ENCODE measurements at regions not wholly inside any gene's neighbourhood (a gene's known extent, or its start where the extent isn't known, plus 50 kb on each side); places are given as distances from the start of the nearest gene placed in this dataset.

DNA sequence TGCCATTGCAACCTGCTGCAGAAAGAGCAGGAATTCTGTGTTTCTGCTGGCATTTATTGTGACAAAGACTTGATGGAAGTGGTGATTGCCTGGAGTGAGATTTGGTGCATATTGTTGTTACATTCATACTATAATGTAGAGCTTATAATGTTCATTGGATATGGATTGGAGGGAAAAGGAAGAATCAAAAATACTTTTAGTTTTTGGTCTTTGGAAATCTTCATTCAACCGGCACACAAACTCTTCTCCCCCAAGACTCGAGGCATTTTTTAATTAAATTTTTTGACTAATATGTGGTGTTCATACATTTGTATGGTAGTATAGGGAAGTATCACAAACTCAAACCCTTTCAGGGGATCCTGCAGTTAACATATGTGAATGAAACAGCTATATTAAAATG is 380.8 kb downstream of the DOK5 start:
- H3K4me3 ChIP-seq: no peak overlapping the region
- peaks cover 3% of the 10 kb centered on the region; the same call in 1 of the 2 replicates for H3K27me3 ChIP-seq (ENCODE audit: insufficient read depth, low read depth)
- intact Hi-C loops (cut with micrococcal nuclease; ENCODE audit: unreplicated experiment): no loop called here
- DNase-seq: no peak
- H3K27ac ChIP-seq: no peak overlapping the region
- ChIA-PET CTCF (no interaction called here), POLR2A (ENCODE audit: unreplicated experiment) (no interaction called here)
- H4K20me1 ChIP-seq (ENCODE audit: insufficient read depth): no peaks in the 10 kb centered on the region
- no TSS peak for BruUV-seq (replicated peaks)
- no peaks in the 10 kb centered on the region for H3K4me1 ChIP-seq (replicated peaks; ENCODE audit: insufficient read depth)
- no peaks in the 10 kb centered on the region for H3K36me3 ChIP-seq (ENCODE audit: low read depth)
- H3K79me2 ChIP-seq (ENCODE audit: low read depth): no peaks in the 10 kb centered on the region
- H3K4me2 ChIP-seq: no peak overlapping the region
- H3K9me3 ChIP-seq (ENCODE audit: insufficient read depth, low read depth): no peaks in the 10 kb centered on the region
- no peak overlapping the region for H2AFZ ChIP-seq
- H3K9me2 ChIP-seq (ENCODE audit: insufficient read depth): no peaks in the 10 kb centered on the region
- TF ChIP-seq EZH2 (IDR thresholded peaks at IDR 0.05; ENCODE audit: low read depth): no peak
- TF ChIP-seq, protein P1, sequence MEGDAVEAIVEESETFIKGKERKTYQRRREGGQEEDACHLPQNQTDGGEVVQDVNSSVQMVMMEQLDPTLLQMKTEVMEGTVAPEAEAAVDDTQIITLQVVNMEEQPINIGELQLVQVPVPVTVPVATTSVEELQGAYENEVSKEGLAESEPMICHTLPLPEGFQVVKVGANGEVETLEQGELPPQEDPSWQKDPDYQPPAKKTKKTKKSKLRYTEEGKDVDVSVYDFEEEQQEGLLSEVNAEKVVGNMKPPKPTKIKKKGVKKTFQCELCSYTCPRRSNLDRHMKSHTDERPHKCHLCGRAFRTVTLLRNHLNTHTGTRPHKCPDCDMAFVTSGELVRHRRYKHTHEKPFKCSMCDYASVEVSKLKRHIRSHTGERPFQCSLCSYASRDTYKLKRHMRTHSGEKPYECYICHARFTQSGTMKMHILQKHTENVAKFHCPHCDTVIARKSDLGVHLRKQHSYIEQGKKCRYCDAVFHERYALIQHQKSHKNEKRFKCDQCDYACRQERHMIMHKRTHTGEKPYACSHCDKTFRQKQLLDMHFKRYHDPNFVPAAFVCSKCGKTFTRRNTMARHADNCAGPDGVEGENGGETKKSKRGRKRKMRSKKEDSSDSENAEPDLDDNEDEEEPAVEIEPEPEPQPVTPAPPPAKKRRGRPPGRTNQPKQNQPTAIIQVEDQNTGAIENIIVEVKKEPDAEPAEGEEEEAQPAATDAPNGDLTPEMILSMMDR (conservative IDR thresholded peaks at IDR 0.05): no peak
- no peaks in the 10 kb centered on the region for H3F3A ChIP-seq (ENCODE audit: insufficient read depth, low read depth)

DNA sequence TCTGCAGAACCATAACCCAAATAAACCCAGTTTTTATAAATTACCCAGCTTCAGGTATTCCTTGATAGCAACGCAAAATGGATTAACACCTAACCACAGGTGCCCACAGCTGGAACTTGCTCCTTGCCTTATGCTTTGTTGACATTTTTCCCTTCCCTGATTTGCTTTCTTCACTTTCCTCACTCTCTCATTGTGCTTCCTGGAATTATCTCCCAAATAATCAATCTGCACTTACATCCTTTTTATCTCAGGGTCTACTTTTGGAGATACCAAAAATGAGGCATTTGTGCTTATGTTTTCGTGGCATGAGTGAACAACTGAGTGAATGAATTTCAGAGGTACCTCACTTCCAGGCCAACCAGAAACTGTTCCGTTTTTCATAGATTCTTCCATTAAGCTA is 374.3 kb downstream of the DOK5 start:
- Histone ChIP-seq H3K9me3 (ENCODE audit: insufficient read depth, low read depth) (no peaks in the 10 kb centered on the region), H3K9me2 (ENCODE audit: insufficient read depth) (no peaks in the 10 kb centered on the region), H3K27ac (no peak overlapping the region), H3K4me2 (no peak overlapping the region), H2AFZ (no peak overlapping the region), H3F3A (ENCODE audit: insufficient read depth, low read depth) (no peaks in the 10 kb centered on the region), H3K27me3 (ENCODE audit: insufficient read depth, low read depth) (peaks cover 17% of the 10 kb centered on the region), H3K4me1 (replicated peaks; ENCODE audit: insufficient read depth) (no peaks in the 10 kb centered on the region), H3K79me2 (ENCODE audit: low read depth) (no peaks in the 10 kb centered on the region), H3K4me3 (no peak overlapping the region), H4K20me1 (ENCODE audit: insufficient read depth) (no peaks in the 10 kb centered on the region), H3K36me3 (ENCODE audit: low read depth) (no peaks in the 10 kb centered on the region)
- BruUV-seq (replicated peaks): no TSS peak
- CTCF ChIA-PET: no interaction called here
- intact Hi-C loops (cut with micrococcal nuclease; ENCODE audit: unreplicated experiment): no loop called here
- POLR2A ChIA-PET (ENCODE audit: unreplicated experiment): no interaction called here
- no peak for TF ChIP-seq EZH2 (IDR thresholded peaks at IDR 0.05; ENCODE audit: low read depth)
- TF ChIP-seq, protein P1 (conservative IDR thresholded peaks at IDR 0.05): no peak
- DNase-seq: no peak

DNA sequence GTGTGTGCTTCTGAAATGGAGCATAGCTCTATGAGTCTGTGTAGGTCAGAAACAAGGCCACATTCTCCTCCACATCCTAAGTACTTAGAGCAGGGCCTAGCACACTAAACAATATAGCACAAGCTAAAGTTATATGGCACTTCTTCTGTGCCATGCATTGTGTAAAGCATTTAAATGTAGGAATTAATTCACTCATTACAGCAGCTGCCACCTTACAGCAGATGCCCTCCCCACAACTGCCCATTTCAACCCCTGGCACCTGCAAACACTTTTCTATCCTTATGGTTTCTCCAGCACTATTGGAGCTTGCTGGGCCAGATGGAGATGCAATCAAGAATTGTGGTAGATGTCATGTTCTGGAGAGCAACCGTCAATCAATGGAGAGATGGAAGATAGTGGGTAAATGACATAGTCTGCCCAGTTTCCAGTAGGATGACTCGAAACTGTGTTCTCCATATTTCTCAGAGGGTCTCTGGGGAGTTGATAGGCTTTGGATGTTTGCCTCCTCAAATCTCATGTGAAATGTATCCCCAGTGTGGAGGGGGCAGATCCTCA is 373.7 kb downstream of the DOK5 start:
- no peak overlapping the region for H2AFZ ChIP-seq
- TF ChIP-seq EZH2 (IDR thresholded peaks at IDR 0.05; ENCODE audit: low read depth): no peak
- TF ChIP-seq, protein P1 (conservative IDR thresholded peaks at IDR 0.05): no peak
- H3K4me3 ChIP-seq: no peak overlapping the region
- H4K20me1 ChIP-seq (ENCODE audit: insufficient read depth): no peaks in the 10 kb centered on the region
- BruUV-seq (replicated peaks): no TSS peak
- no peaks in the 10 kb centered on the region for H3K9me2 ChIP-seq (ENCODE audit: insufficient read depth)
- no peaks in the 10 kb centered on the region for H3K79me2 ChIP-seq (ENCODE audit: low read depth)
- H3F3A ChIP-seq (ENCODE audit: insufficient read depth, low read depth): no peaks in the 10 kb centered on the region
- H3K4me2 ChIP-seq: no peak overlapping the region
- POLR2A ChIA-PET (ENCODE audit: unreplicated experiment): no interaction called here
- CTCF ChIA-PET: no interaction called here
- DNase-seq: no peak
- H3K4me1 ChIP-seq (replicated peaks; ENCODE audit: insufficient read depth): no peaks in the 10 kb centered on the region
- H3K27me3 ChIP-seq (ENCODE audit: insufficient read depth, low read depth): peaks cover 23% of the 10 kb centered on the region
- no peaks in the 10 kb centered on the region for H3K36me3 ChIP-seq (ENCODE audit: low read depth)
- H3K27ac ChIP-seq: no peak overlapping the region
- intact Hi-C loops (cut with micrococcal nuclease; ENCODE audit: unreplicated experiment): no loop called here
- H3K9me3 ChIP-seq (ENCODE audit: insufficient read depth, low read depth): no peaks in the 10 kb centered on the region

Data from PC-9 (cell line).